Peyer's patch (tissue), 4 donors: ENCODE measurements at regions not wholly inside any gene's neighbourhood (a gene's known extent, or its start where the extent isn't known, plus 50 kb on each side); places are given as distances from the start of the nearest gene placed in this dataset.

Experiments
- DNase-seq, 3 donors: peaks; one replicate each; pipeline ENCODE4 v3.0.0-alpha.2; 2017 to 2019
- H3K27ac ChIP-seq, 4 donors: fragments of 200-600 bp; sonication (generic); one replicate each; pipeline ENCODE4 v1.5.1; 2016 to 2019
- H3K27me3 ChIP-seq, 2 donors: fragments of 200-600 bp; sonication (generic); one replicate each; pipeline ENCODE4 v1.5.1; 2019
- H3K36me3 ChIP-seq, 3 donors: fragments of 200-600 bp; sonication (generic); one replicate each; pipeline ENCODE4 v1.5.1; 2016 to 2019
- H3K4me1 ChIP-seq, 4 donors: fragments of 200-600 bp; sonication (generic); one replicate each; pipeline ENCODE4 v1.5.1; 2016 to 2019
- H3K4me3 ChIP-seq, 4 donors: fragments of 200-600 bp; sonication (generic); 1 replicate in 3 of 4; 2 replicates in 1 of 4; pipeline ENCODE4 v1.5.1; 2016 to 2019; ENCODE audit warnings: mild to moderate bottlenecking in 1 of 4
- H3K9me3 ChIP-seq, 4 donors: fragments of 200-600 bp; sonication (generic); one replicate each; pipeline ENCODE4 v1.5.1; 2016 to 2019; ENCODE audit warnings: mild to moderate bottlenecking in 1 of 4
- CTCF ChIP-seq, 6 experiments: fragments of 450-650 bp in 4 of 6; fragments of 200-600 bp in 2 of 6; sonication (generic) in 1 of 6; IDR thresholded peaks; one replicate each; pipeline ENCODE4 v1.5.1; 2017 to 2019; ENCODE audit warnings: antibody characterized with exemption in 6 of 6, mild to moderate bottlenecking in 3 of 6, moderate library complexity in 1 of 6
- POLR2A ChIP-seq, 2 donors: fragments of 450-650 bp; IDR thresholded peaks; one replicate each; pipeline ENCODE4 v1.5.1; 2017; ENCODE audit warnings: antibody characterized with exemption in 2 of 2, mild to moderate bottlenecking in 2 of 2, moderate library complexity in 2 of 2

GRCh38 chr4:24163314-24163713, 273.5 kb upstream of the PPARGC1A start:
- H3K27ac ChIP-seq, result no peak overlapping the region
- no peaks in the 10 kb centered on the region for H3K27me3 ChIP-seq
- H3K9me3 ChIP-seq, result no peaks in the 10 kb centered on the region
- TF ChIP-seq POLR2A (IDR thresholded peaks at IDR 0.05), result no peak
- TF ChIP-seq CTCF (IDR thresholded peaks at IDR 0.05), result no peak
- H3K4me3 ChIP-seq, result no peak overlapping the region
- no peaks in the 10 kb centered on the region for H3K36me3 ChIP-seq
- DNase-seq, result no peak
- H3K4me1 ChIP-seq, result no peaks in the 10 kb centered on the region

GRCh38 chr4:24160358-24160757, 270.5 kb upstream of the PPARGC1A start:
- DNase-seq, result no peak
- Histone ChIP-seq H3K27ac (no peak overlapping the region), H3K9me3 (no peaks in the 10 kb centered on the region), H3K4me3 (no peak overlapping the region), H3K4me1 (no peaks in the 10 kb centered on the region), H3K27me3 (no peaks in the 10 kb centered on the region), H3K36me3 (no peaks in the 10 kb centered on the region)
- no peak for TF ChIP-seq CTCF (IDR thresholded peaks at IDR 0.05)
- TF ChIP-seq POLR2A (IDR thresholded peaks at IDR 0.05), result no peak

- Histone ChIP-seq H3K4me3 (no peak overlapping the region), H3K27me3 (no peaks in the 10 kb centered on the region), H3K4me1 (no peaks in the 10 kb centered on the region), H3K27ac (no peak overlapping the region), H3K9me3 (no peaks in the 10 kb centered on the region), H3K36me3 (no peaks in the 10 kb centered on the region)
- TF ChIP-seq POLR2A (IDR thresholded peaks at IDR 0.05), result no peak
- no peak for TF ChIP-seq CTCF (IDR thresholded peaks at IDR 0.05)
- DNase-seq, result no peak
These were observed 268.2 kb upstream of the PPARGC1A start for GRCh38 chr4:24158031-24158430.

GRCh38 chr4:24150034-24150433, 260.2 kb upstream of the PPARGC1A start:
- no peaks in the 10 kb centered on the region for H3K27me3 ChIP-seq
- TF ChIP-seq CTCF (IDR thresholded peaks at IDR 0.05), result no peak
- TF ChIP-seq POLR2A (IDR thresholded peaks at IDR 0.05), result no peak
- DNase-seq, result no peak
- H3K9me3 ChIP-seq, result no peaks in the 10 kb centered on the region
- H3K4me1 ChIP-seq, result no peaks in the 10 kb centered on the region
- no peak overlapping the region for H3K27ac ChIP-seq
- no peaks in the 10 kb centered on the region for H3K36me3 ChIP-seq
- H3K4me3 ChIP-seq, result no peak overlapping the region

GRCh38 chr4:24146127-24146526, 256.3 kb upstream of the PPARGC1A start:
- Histone ChIP-seq H3K4me1 (no peaks in the 10 kb centered on the region), H3K36me3 (no peaks in the 10 kb centered on the region), H3K27ac (no peak overlapping the region), H3K9me3 (no peaks in the 10 kb centered on the region), H3K4me3 (no peak overlapping the region), H3K27me3 (no peaks in the 10 kb centered on the region)
- no peak for TF ChIP-seq POLR2A (IDR thresholded peaks at IDR 0.05)
- no peak for TF ChIP-seq CTCF (IDR thresholded peaks at IDR 0.05)
- no peak for DNase-seq

GRCh38 chr4:24145591-24145990, 255.7 kb upstream of the PPARGC1A start:
- Histone ChIP-seq H3K9me3 (no peaks in the 10 kb centered on the region), H3K36me3 (no peaks in the 10 kb centered on the region), H3K4me1 (no peaks in the 10 kb centered on the region), H3K27ac (no peak overlapping the region), H3K27me3 (no peaks in the 10 kb centered on the region), H3K4me3 (no peak overlapping the region)
- TF ChIP-seq POLR2A (IDR thresholded peaks at IDR 0.05), result no peak
- TF ChIP-seq CTCF (IDR thresholded peaks at IDR 0.05), result no peak
- no peak for DNase-seq
